GM18517 (cell line): ENCODE measurements at regions not wholly inside any gene's neighbourhood (a gene's known extent, or its start where the extent isn't known, plus 50 kb on each side); places are given as distances from the start of the nearest gene placed in this dataset.

Experiments used
- ATAC-seq: cut with Tn5 transposase; IDR thresholded peaks from one replicate; pipeline ENCODE4 v1.9.1; 2021; ENCODE audit warnings: mild to moderate bottlenecking, moderate library complexity; ENCODE audit not compliant: unreplicated experiment

DNA sequence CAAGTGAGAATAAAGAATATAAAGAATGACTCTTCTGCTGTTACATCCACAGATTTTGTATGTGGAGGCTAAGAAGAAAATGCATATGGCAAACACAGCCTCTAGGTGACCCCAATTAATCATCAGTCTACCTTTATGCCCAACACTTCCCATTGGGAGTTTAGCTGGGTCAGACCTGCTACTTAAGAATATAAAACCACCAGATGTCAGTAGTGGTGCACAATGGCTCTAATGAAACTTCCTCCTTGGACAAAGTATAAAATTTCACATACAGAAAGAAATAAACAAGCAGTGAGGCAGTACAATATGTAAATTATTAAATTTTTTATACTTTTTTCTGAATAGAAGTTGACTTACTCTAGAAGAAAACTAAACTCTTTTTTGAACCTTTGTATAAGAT is 539.9 kb downstream of the BRINP1 start:
- no peak for ATAC-seq

DNA sequence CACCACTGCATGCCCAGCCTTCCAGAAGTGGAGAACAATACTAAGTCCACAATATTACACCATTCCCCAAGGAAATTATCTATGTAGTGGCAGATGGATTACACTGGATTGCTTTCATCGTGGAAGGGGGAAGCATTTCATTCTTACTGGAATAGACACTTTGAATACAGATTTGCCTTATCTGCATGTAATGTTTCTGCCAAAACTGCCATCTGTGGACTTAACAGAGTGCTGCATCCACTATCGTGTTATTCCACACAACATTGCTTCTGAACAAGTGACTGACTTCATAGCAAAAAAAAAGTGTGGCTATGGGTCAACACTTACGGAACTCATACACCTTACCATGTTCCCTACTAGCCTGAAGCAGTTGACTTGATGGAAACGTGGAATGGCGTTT is 536.9 kb downstream of the BRINP1 start:
- ATAC-seq = no peak

DNA sequence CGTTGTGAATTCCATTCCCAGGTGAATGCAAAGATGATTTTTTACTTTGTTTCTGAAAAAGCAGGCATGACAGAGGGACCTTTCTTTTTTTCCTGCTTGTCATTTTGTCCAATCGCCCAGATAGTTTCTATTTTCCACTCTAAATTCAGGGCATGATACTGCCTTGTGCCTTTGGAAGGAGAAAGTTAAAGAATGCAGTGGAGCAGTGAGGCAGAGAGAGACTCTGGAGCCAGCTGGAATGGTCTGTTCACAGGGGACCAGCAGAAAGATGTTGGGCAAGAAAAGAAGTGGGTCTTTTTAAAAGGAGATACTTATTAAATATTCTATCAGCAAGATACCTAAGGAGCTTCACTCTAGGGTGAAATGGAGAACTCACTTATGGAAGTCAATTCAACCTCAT is 532.3 kb downstream of the BRINP1 start:
- ATAC-seq = no peak

DNA sequence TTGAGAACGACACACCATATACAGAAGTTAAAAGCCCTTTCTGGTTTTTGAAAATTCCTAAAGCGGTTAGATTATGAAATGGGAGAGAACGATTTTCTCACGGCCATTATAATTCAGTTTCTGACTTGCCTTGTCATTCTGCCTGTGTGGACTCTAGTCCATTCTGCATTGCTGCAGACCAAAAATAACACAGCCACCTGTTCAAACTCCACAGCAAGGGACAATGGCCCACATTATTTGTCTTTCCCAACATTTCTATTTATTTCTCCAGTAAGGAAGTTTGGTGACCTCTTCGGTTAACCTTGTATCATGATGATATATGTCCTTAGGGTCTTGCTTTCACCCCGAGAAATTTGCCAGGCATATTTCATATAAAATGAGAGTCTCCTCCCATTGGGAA is 497.7 kb downstream of the BRINP1 start:
- ATAC-seq = no peak

DNA sequence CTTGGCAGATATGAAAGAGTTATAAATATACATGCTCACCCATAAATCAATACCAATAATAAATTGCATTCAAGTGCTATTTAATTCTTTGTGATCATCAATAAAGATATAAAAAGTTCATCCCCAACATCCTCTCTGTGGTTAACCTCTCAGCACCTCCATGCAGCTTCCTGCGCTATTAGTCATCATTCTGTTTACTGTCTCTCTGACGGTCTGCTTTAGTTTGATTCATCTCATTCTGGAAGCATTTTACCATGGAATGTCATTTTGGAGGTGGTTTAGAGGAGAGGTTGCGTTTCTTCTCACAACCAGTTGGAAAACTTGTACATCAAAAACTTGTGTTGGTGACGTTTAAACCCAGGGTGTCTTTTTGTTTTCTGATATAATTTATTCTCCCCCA is 486.6 kb downstream of the BRINP1 start:
- no peak for ATAC-seq

DNA sequence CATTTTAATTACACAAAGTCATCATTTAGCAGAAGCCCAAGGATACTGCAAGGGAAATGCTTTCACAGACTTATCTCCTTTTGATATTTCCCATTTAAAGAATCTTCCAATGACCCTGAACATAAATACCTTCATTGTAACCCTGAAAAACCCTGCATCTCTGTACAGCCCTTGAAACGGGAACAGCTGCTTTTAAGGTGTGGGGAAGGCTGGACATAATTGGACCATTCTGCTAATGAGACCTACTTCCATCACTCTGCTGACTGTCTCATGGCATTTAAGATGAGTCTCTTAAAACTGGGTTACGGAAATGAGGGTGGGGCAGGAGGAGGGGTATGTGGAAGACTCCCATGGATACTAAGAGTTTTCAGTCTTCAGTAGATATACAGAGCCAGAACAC is 485.8 kb downstream of the BRINP1 start:
- no peak for ATAC-seq

DNA sequence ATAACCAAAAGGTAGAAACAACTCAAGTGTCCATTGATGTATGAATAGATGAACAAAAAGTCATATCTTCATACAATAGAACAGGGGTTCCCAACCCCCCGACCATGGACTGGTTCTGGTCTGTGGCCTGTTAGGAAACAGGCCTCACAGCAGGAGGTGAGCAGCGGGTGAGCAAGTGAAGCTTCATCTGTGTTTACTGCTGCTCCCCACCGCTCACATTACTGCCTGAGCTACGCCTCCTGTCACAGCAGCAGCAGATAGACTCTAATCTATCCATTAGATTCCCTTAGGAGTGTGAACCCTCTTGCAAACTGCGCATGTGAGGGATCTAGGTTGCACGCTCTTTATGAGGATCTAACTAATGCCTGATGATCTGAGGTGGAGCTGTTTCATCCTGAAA is 478.0 kb downstream of the BRINP1 start:
- ATAC-seq = no peak

DNA sequence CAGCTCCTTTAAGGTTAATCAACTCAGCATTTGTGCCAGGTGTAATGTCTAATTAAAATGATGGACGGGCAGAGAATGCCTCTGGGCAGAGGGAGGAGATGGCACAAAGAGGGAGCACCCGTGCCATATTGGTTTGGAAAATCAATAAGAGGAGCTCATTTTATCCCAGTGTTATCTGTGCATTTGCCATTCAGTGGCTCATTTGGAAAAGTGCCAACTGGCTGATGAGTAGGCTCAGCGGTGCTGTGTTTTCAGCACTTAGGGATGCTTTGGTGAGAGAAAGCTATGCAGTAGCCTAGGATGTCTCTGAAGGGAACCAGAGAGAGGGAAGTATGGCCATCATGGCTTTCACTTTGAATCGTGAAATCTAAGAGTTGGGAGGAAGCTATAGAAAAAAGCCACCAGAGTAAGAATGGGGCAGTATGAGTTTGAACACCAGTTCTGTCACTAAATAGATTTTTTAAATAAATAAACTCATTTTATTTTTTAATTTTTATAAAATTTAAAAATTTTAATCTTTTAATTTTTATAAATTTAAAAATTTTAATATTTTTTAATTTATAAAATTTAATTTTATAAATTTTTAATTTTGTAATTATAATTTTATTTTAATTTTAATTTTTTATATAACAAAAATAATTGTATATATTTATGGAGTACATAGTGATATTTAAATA is 472.8 kb downstream of the BRINP1 start:
- ATAC-seq = no peak

DNA sequence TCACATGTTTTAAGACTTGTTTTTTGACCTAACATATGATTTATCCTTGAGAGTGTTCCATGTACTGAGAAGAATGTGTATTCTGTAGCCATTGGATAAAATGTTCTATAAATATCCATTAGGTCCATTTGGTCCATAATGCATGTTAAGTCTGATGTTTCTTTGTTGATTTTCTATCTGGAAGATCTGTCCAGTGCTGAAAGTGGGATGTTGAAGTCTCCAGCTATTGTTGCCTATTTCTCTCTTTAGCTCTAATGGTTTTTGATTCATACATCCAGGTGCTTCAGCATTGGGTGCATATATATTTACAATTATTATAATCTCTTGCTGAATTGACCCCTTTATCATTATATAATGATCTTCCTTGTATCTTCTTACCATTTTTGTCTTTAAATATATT is 451.1 kb downstream of the BRINP1 start:
- no peak for ATAC-seq

DNA sequence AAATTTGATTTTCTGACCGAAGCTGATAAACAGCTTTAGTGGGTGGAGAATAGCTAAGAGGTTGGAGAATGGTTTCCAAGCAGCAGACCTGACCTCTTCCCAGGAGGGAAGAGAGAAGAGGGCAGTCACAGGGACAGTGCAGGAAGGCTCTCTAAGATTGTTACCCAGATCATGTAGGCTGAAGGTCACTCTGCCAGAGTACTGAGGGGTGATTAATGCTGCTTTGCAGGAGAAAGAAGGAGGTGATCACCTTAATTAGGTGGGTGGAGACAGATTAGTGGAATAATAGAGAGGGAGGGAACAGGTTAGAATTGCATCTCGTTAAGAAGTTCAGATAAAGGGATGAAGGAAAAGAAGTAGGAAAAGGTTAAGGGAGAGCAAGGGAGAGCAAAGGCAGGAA is 440.5 kb downstream of the BRINP1 start:
- no peak for ATAC-seq

DNA sequence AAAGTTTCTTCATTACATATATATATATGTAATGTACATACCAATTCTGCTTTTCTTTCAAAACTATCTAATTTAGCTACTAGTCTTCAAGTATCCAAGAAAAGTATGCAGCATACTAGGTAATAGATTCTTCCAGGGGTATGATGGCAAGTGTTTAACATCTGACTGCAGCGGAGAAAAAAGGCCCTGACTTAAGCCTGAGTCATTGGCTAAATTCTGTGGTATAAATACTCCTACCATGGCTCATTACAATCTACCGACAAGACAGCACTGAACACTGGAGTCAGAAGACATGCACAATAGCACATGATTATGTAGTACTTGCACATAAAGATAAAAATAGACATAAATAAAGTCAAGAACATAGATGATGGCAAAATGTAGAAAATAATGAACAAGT is 439.9 kb downstream of the BRINP1 start:
- ATAC-seq = no peak

DNA sequence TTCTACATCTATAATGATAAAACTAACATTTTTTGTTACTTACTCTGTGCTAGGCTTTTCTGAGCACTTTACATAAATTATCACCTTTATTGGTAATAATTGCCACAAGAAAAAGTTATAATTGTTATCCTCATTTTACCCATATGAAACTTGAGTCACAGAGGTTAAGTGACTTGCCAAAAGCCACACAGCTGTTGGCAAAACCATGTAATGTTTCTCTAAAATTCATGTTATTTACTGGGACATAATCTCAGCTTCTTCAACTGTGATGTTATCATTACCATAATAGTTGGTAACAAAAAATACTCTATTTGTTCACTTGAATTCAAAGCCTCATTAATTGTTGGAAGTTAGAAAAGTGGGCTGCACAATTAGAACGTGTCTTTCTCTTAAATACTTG is 437.3 kb downstream of the BRINP1 start:
- ATAC-seq = no peak

DNA sequence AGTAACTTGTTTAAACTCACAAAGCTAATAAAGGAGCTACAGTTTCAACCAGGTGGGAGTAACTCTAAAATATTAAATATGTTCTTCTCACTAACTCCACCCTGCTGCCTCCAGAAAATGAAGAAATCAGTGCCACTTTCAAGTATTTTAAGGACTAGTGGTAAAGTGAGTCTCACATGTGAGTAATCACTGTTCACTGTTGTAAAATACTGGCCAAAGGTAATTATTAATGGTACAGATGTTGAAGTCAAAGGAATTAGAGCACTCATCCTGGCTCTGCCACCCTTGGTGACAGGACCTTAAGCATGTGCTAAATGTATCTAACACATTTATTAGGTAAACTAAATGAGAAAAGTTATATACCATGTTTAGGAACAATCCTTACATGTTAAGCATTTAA is 430.7 kb downstream of the BRINP1 start:
- ATAC-seq = no peak

DNA sequence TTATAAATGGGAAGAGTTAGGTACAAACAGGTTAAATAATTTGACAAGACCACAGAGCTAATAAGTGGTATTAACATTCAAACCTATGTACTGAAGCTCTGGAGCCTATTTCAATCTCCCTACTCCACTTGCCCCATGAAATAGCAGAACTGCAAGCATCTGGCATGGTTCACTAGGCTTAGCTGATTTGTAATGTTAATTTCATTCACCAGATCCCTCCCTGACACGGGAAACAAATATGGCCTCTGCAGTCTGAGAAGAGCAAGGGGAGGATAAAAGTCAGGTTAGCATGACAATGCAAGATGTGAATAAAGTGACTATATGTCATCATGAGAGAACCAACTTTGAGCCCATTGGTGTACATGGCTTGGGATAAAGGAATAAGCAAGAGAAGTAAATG is 428.8 kb downstream of the BRINP1 start:
- no peak for ATAC-seq

DNA sequence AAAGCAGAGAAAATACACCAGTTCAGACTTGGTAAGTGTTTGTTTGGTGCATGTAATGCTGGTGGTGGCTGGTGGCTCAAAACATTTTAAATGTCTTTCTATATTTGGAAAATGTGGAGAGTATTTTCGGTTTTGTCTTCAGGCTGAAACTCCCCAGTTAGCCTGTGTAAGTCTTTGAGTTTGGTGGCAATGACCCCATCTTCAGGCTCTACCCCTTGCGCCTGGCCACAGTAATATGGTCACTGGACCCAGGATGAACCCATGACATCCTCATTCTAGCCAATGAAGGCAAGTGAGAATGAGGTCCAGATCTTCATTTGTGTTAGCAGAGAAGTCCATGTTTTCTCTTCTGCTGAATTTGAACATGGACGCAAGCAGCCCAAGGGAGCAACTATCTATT is 422.6 kb downstream of the BRINP1 start:
- no peak for ATAC-seq

DNA sequence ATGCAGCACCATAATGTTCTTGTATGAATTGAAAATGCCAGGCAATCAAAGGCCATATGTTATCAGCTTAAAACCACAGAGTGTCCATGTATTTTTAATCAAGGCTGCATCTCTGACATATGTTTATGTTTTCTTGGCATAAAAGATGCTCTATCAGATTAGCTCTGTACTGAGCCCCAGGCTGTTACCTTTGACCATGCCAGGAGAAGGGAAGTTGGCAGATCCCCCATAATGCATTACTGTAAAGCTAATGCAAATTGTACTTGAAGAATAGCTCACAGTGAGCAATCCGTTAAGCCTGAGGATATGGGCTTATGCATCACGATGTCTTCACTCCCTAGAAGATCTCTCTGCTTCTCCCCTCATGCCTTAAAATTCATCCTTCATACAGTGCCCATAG is 414.4 kb downstream of the BRINP1 start:
- no peak for ATAC-seq

DNA sequence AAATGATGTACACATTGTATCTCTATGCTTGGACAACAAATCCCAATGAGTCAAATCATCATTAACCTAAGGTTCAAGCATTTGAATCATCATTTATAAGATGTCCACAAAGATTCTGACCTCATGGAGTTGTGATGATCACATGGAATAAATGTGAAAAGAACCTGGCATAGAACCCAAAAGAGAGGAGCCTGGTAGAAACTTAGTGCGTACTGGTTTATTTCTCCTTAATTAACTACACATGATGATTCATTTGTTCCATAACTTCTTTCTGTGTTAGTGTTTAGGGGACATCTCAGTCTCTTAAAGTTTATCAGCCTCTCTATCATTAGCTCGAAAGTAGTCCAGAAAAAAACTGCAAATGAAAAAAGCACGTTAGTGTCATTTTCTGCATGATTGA is 411.6 kb downstream of the BRINP1 start:
- no peak for ATAC-seq

DNA sequence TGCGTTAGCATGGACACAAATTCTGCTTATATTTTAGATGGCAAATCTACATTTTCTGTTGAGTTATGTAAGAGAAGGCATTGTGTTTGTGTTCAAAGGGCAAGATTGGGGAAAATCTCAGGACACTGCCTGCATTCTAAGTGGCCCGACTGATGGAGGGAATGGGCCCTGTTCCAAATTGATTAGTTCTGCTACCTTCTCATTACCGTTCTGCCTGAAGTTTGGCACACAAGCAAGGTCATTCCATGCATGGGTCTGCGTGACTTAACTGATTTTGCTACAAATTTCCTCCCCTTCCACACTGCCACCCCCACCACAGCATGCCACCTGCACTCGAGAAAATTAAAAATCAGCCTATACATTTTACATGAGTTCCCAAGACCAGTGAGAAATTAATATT is 409.9 kb downstream of the BRINP1 start:
- no peak for ATAC-seq

DNA sequence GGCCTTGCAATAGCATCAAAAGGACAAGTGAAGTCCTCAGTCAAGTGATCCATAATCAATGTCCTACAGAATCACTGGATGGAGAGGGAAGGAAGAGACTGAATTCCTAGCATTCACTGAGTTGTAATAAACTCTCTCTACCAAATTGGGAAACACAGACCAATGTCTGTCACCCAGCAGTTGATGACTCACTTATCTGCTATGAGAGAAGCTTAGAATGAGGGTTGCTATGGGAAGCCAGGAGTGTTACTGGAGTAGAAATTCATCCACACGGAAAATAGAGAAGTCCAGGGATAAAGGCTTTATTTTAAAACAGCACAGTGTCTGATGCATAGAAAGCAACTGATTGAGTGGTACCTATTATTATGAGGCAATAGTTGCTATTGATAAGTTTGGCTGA is 407.4 kb downstream of the BRINP1 start:
- ATAC-seq = no peak

DNA sequence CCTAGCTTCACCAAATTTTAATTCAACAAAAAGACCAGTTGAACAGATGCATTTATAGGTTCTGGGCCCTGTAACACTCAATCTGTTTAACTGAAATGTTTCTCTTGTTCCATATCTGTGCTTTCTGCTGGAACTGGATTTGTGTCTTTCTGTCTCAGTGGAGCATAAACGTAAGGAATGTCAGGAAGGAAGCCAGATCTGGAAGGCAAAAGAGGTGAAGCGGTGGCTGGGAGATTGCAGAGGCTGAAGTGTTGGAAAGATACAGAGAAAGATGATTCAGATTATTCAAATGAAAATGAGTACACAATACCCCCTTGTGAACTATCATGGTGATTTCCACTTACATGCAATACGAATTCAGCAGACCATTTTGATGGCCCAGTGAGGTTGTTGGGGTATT is 406.8 kb downstream of the BRINP1 start:
- no peak for ATAC-seq

DNA sequence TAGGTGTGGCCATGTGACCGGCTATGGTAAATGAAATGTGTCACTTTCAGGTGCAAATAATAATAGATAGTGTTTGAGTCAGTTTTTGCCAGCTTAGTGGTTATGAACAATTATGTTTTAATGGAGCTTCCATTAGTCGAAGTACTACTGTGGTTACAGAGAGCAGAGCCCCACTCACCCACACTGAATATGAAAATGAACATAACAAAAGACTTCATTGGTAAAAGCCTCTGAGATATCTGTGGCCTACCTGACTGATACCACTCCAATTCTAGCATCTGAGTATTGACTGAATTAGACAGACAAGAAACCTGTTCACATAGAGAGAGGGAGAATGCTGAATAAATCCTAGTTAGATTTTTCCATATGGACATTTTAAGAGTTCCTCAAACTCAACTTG is 405.6 kb downstream of the BRINP1 start:
- no peak for ATAC-seq

DNA sequence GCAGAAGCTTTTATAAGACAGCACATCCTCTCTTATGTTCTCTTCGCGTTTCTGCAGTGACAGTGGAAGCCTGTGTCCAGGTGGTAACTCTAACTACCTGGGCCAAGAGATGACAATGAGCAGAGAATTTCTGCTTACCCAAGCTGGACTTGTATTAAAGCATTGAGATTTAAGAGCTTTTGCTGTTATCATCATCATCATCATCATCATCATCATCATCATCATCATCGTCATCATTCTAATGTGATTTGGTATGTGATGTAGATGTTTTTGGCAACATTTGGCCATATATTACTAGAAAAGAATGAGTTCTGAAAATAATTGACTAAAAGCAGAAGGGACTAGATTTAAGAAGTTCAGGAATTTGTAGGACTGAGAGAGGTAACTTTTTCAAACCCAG is 401.3 kb downstream of the BRINP1 start:
- ATAC-seq = no peak

DNA sequence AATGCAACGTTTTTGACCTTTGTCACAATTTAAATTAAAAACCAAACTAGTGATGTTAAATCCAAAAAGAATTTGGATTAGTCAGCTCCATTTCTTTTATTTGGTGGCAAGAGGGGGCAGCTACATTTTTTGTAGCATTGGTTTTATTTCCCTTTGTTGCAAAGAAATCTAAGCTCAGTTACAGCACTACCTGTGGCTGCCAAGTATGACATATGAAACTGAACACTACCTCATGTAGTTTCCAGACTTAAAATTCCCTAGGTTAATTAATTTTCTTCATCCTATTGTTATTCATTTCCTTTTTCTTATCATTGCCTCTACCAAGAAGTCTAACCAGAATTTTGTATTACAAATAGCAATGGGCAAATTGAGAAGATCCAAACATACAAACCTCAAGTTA is 393.5 kb downstream of the BRINP1 start:
- no peak for ATAC-seq

DNA sequence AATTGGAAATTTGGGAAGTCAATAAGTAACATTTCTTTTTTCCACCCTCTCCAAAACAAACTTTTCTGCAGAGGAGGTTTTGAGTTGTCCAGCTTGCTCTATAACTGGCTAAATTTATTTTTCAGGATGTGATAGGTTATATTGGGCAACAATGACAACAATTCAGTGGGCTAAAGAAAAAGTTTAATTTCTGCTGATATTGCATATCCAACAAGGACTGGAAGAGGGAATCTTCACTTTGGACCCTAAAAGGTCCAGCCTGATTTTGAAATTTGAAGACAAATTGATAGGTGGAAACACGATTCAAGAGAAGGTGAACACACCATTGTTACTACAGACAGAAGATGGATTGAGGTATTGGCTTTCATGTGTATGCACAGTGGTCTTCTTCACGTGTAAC is 393.1 kb downstream of the BRINP1 start:
- no peak for ATAC-seq
